Panc1 (cell line): ENCODE measurements at regions not wholly inside any gene's neighbourhood (a gene's known extent, or its start where the extent isn't known, plus 50 kb on each side); places are given as distances from the start of the nearest gene placed in this dataset.

Experiments used
- CTCF ChIP-seq: fragments of 450-650 bp; IDR thresholded peaks from 2 replicates; pipeline ENCODE4 v1.5.1; 2017; ENCODE audit warnings: mild to moderate bottlenecking
- POLR2AphosphoS5 ChIP-seq: IDR thresholded peaks from 2 replicates; pipeline ENCODE4 v1.6.1; 2012; ENCODE audit warnings: mild to moderate bottlenecking, low read depth, low read length, moderate library complexity

- TF ChIP-seq CTCF, result no peak
- TF ChIP-seq POLR2AphosphoS5, result no peak
Measured at GRCh38 chr4:186954956-186955355, 231.3 kb upstream of the FAT1 start.
